ENCODE measurements at regions not wholly inside any gene's neighbourhood (a gene's known extent, or its start where the extent isn't known, plus 50 kb on each side); places are given as distances from the start of the nearest gene placed in this dataset.

- TF ChIP-seq CTCF (IDR thresholded peaks at IDR 0.05): no peak
- Mint-ChIP-seq H3K4me3 (no peak overlapping the region), H3K9me3 (peaks cover 9 to 32% (median 15%) of the 10 kb centered on the region in 7 donors), H3K4me1 (peaks cover 3% of the 10 kb centered on the region), H3K27me3 (ENCODE audit: low read depth in 3 of 3) (peaks cover 3 to 18% (median 9%) of the 10 kb centered on the region in 3 donors), H3K36me3 (no peaks in the 10 kb centered on the region), H3K27ac (no peak overlapping the region)
- Histone ChIP-seq H3K4me2 (replicated peaks; ENCODE audit: extremely low read depth, low read length, poor library complexity, severe bottlenecking) (no peak overlapping the region), H3K9me3 (replicated peaks in 1 of 2; ENCODE audit: control insufficient read depth in 1 of 2, insufficient read depth in 1 of 2, low read length in 2 of 2) (peaks cover 0 to 3% of the 10 kb centered on the region in 2 donors), H3K4me1 (ENCODE audit: control insufficient read depth in 1 of 2, insufficient read depth in 2 of 2, low read length in 2 of 2) (no peaks in the 10 kb centered on the region), H2AFZ (ENCODE audit: insufficient read depth, low read depth, low read length, poor library complexity, severe bottlenecking) (no peak overlapping the region), H3K79me2 (ENCODE audit: insufficient read depth, low read length) (no peaks in the 10 kb centered on the region), H3K4me3 (replicated peaks in 1 of 3; ENCODE audit: low read depth in 2 of 3, low read length in 3 of 3) (no peak overlapping the region), H3K27ac (ENCODE audit: low read depth in 1 of 2, low read length in 2 of 2) (no peak overlapping the region), H3K9ac (ENCODE audit: insufficient read depth, low read length, poor library complexity, severe bottlenecking) (no peak overlapping the region), H3K36me3 (replicated peaks in 1 of 2; ENCODE audit: control insufficient read depth in 1 of 2, insufficient read depth in 2 of 2, low read length in 2 of 2) (no peaks in the 10 kb centered on the region), H4K20me1 (ENCODE audit: insufficient read depth, low read length) (no peaks in the 10 kb centered on the region), H3K27me3 (ENCODE audit: control insufficient read depth in 2 of 2, insufficient read depth in 2 of 2, low read length in 2 of 2) (no peaks in the 10 kb centered on the region)
- intact Hi-C loops (cut with micrococcal nuclease): no loop called here
- WGBS (ENCODE audit: insufficient coverage): 77% methylated on average over 3 of the region's 3 CpGs
- DNase-seq: no peak
Measured at GRCh38 chr2:238742066-238742465, 105.8 kb upstream of the TWIST2 start.

GRCh38 chr2:238742664-238743063 is 105.2 kb upstream of the TWIST2 start:
- Histone ChIP-seq H3K4me3 (replicated peaks in 1 of 3; ENCODE audit: low read depth in 2 of 3, low read length in 3 of 3) (no peak overlapping the region), H3K27me3 (ENCODE audit: control insufficient read depth in 2 of 2, insufficient read depth in 2 of 2, low read length in 2 of 2) (no peaks in the 10 kb centered on the region), H2AFZ (ENCODE audit: insufficient read depth, low read depth, low read length, poor library complexity, severe bottlenecking) (no peak overlapping the region), H3K27ac (ENCODE audit: low read depth in 1 of 2, low read length in 2 of 2) (no peak overlapping the region), H3K4me1 (ENCODE audit: control insufficient read depth in 1 of 2, insufficient read depth in 2 of 2, low read length in 2 of 2) (no peaks in the 10 kb centered on the region), H3K9ac (ENCODE audit: insufficient read depth, low read length, poor library complexity, severe bottlenecking) (no peak overlapping the region), H4K20me1 (ENCODE audit: insufficient read depth, low read length) (no peaks in the 10 kb centered on the region), H3K4me2 (replicated peaks; ENCODE audit: extremely low read depth, low read length, poor library complexity, severe bottlenecking) (no peak overlapping the region), H3K9me3 (replicated peaks in 1 of 2; ENCODE audit: control insufficient read depth in 1 of 2, insufficient read depth in 1 of 2, low read length in 2 of 2) (peaks cover 0 to 3% of the 10 kb centered on the region in 2 donors), H3K79me2 (ENCODE audit: insufficient read depth, low read length) (no peaks in the 10 kb centered on the region), H3K36me3 (replicated peaks in 1 of 2; ENCODE audit: control insufficient read depth in 1 of 2, insufficient read depth in 2 of 2, low read length in 2 of 2) (no peaks in the 10 kb centered on the region)
- intact Hi-C loops (cut with micrococcal nuclease): no loop called here
- no peak for TF ChIP-seq CTCF (IDR thresholded peaks at IDR 0.05)
- 92% methylated on average over 4 of the region's 8 CpGs for WGBS (ENCODE audit: insufficient coverage)
- Mint-ChIP-seq H3K27ac (no peak overlapping the region), H3K9me3 (peaks cover 9 to 35% (median 14%) of the 10 kb centered on the region in 7 donors), H3K36me3 (no peaks in the 10 kb centered on the region), H3K4me1 (peaks cover 3% of the 10 kb centered on the region), H3K4me3 (no peak overlapping the region), H3K27me3 (ENCODE audit: low read depth in 3 of 3) (peaks cover 3 to 14% (median 9%) of the 10 kb centered on the region in 3 donors)
- no peak for DNase-seq

Measured in CD14-positive monocyte (primary cell).